Testis (tissue), 2 donors: ENCODE measurements at regions not wholly inside any gene's neighbourhood (a gene's known extent, or its start where the extent isn't known, plus 50 kb on each side); places are given as distances from the start of the nearest gene placed in this dataset.
"Not testable (repeated sequence)": the region's sequence is repeated elsewhere in the genome, so short reads cannot be mapped to it uniquely, and the experiment has no call there.

Source experiments
- DNase-seq: peaks from one replicate; pipeline ENCODE4 v3.0.0-alpha.2; 2019
- H3K27ac ChIP-seq, 2 donors: fragments of 200-600 bp; sonication (generic); one replicate each; pipeline ENCODE4 v1.5.1; 2019
- H3K27me3 ChIP-seq: fragments of 200-600 bp; sonication (generic); one replicate; pipeline ENCODE4 v1.5.1; 2019
- H3K36me3 ChIP-seq: fragments of 200-600 bp; sonication (generic); one replicate; pipeline ENCODE4 v1.5.1; 2017; ENCODE audit warnings: low read depth; ENCODE audit errors: missing control alignments
- H3K4me1 ChIP-seq: fragments of 200-600 bp; sonication (generic); one replicate; pipeline ENCODE4 v1.5.1; 2019
- H3K4me3 ChIP-seq, 2 donors: fragments of 200-600 bp; sonication (generic); one replicate each; pipeline ENCODE4 v1.5.1; 2017 to 2019
- H3K9me3 ChIP-seq: fragments of 200-600 bp; sonication (generic); one replicate; pipeline ENCODE4 v1.5.1; 2017
- POLR2A ChIP-seq: fragments of 450-650 bp; IDR thresholded peaks from one replicate; pipeline ENCODE4 v1.6.1; 2017; ENCODE audit warnings: antibody characterized with exemption, mild to moderate bottlenecking, moderate library complexity
- WGBS, 2 donors: methylation state at CpG; one replicate each; pipeline ENCODE4 v1.1.5; 2018; 5-methylcytosine and 5-hydroxymethylcytosine counted together
- intact Hi-C: fragments of 100-400 bp; cut with DNase I; formaldehyde crosslinking; loops from one replicate; pipeline ENCODE4 v1.15.1; 2023; ENCODE audit warnings: low total_unique reads
- TF ChIP-seq, protein P1 (sequence below), 3 experiments: fragments of 450-650 bp in 2 of 3; fragments of 200-600 bp in 1 of 3; sonication (generic) in 1 of 3; IDR thresholded peaks; one replicate each; pipeline ENCODE4 v1.5.1; 2016 to 2019; ENCODE audit warnings: antibody characterized with exemption in 3 of 3, mild to moderate bottlenecking in 2 of 3, moderate library complexity in 1 of 3

- no peaks in the 10 kb centered on the region for H3K4me1 ChIP-seq
- H3K36me3 ChIP-seq, result no peaks in the 10 kb centered on the region
- DNase-seq, result no peak
- no peak for TF ChIP-seq POLR2A
- no peak overlapping the region for H3K4me3 ChIP-seq
- no peaks in the 10 kb centered on the region for H3K9me3 ChIP-seq
- intact Hi-C loops, result no loop called here
- no peaks in the 10 kb centered on the region for H3K27me3 ChIP-seq
- H3K27ac ChIP-seq, result no peak overlapping the region
- WGBS, 2 donors, result 88 to 92% methylated on average over 1 of the region's 1 CpG
Measured at GRCh38 chr13:89212186-89212585, 1541.0 kb downstream of the SLITRK5 start.

DNA sequence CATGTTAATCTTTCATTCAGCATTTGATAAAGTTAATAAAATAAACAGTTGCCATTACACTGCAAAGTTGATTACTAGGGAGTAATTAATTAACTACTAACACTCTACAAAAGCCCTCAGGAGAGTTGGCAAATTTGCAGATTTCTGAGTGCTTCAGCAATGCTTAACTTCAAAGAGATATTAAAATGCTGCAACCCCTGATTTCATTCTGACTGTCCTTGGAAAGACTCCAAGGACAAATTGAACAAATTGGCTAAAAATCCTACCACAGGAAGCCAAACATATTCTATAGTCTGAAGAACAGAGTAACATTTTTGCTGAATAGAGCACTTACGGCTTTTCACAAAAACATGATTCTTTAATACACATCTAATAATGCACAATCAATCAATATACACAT lies 1543.0 kb downstream of the SLITRK5 start:
- no peaks in the 10 kb centered on the region for H3K36me3 ChIP-seq
- no peak overlapping the region for H3K4me3 ChIP-seq
- no peak overlapping the region for H3K27ac ChIP-seq
- H3K9me3 ChIP-seq, result no peaks in the 10 kb centered on the region
- 39 to 40% methylated on average over 1 of the region's 1 CpG for WGBS, 2 donors
- TF ChIP-seq, protein P1, sequence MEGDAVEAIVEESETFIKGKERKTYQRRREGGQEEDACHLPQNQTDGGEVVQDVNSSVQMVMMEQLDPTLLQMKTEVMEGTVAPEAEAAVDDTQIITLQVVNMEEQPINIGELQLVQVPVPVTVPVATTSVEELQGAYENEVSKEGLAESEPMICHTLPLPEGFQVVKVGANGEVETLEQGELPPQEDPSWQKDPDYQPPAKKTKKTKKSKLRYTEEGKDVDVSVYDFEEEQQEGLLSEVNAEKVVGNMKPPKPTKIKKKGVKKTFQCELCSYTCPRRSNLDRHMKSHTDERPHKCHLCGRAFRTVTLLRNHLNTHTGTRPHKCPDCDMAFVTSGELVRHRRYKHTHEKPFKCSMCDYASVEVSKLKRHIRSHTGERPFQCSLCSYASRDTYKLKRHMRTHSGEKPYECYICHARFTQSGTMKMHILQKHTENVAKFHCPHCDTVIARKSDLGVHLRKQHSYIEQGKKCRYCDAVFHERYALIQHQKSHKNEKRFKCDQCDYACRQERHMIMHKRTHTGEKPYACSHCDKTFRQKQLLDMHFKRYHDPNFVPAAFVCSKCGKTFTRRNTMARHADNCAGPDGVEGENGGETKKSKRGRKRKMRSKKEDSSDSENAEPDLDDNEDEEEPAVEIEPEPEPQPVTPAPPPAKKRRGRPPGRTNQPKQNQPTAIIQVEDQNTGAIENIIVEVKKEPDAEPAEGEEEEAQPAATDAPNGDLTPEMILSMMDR (IDR thresholded peaks at IDR 0.05), result no peak
- TF ChIP-seq POLR2A, result no peak
- no peaks in the 10 kb centered on the region for H3K4me1 ChIP-seq
- intact Hi-C loops, result no loop called here
- DNase-seq, result no peak
- H3K27me3 ChIP-seq, result no peaks in the 10 kb centered on the region

DNA sequence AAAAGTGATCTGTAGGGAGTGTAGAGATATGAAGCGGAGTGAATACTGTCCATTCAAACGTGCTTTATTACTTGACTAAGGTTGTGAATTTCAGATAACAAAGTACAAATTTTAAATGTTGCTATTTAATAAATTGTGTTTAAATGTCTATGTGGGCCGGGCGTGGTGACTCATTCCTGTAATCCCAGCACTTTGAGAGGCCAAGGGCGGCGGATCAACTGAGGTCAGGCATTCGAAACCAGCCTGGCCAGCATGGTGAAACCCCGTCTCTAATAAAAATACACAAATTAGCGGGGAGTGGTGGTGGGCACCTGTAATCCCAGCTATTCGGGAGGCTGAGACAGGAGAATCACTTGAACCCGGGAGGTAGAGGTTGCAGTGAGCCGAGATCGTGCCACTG lies 1544.1 kb downstream of the SLITRK5 start:
- H3K9me3 ChIP-seq, DNase-seq, H3K4me1 ChIP-seq, H3K4me3 ChIP-seq, intact Hi-C loops, H3K27ac ChIP-seq, H3K27me3 ChIP-seq, H3K36me3 ChIP-seq: not testable (repeated sequence)
- 61 to 76% methylated on average over 13 of the region's 13 CpGs for WGBS, 2 donors

DNA sequence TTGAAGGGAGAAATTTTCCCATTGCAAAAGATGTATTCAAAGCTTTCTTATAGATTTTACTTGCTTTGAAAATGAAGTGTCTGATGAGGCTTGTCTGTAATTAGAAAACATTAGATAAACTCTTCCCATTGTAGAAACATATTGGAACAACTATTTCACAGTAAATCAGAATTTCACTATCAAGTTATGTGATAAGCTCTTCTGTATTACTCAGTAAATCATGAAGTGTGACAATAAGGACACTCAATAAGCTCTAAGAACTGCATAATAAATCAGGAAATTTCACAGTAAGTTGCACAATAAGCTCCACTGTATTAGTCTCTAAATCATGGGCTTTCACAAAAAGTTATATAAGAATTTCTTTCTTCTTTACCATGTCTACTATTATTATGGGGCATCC lies 1546.6 kb downstream of the SLITRK5 start:
- intact Hi-C loops, result no loop called here
- H3K27me3 ChIP-seq, result no peaks in the 10 kb centered on the region
- no peaks in the 10 kb centered on the region for H3K9me3 ChIP-seq
- no peak for DNase-seq
- H3K36me3 ChIP-seq, result no peaks in the 10 kb centered on the region
- H3K27ac ChIP-seq, result no peak overlapping the region
- no peaks in the 10 kb centered on the region for H3K4me1 ChIP-seq
- TF ChIP-seq POLR2A, result no peak
- TF ChIP-seq, protein P1 (IDR thresholded peaks at IDR 0.05), result no peak
- no peak overlapping the region for H3K4me3 ChIP-seq

DNA sequence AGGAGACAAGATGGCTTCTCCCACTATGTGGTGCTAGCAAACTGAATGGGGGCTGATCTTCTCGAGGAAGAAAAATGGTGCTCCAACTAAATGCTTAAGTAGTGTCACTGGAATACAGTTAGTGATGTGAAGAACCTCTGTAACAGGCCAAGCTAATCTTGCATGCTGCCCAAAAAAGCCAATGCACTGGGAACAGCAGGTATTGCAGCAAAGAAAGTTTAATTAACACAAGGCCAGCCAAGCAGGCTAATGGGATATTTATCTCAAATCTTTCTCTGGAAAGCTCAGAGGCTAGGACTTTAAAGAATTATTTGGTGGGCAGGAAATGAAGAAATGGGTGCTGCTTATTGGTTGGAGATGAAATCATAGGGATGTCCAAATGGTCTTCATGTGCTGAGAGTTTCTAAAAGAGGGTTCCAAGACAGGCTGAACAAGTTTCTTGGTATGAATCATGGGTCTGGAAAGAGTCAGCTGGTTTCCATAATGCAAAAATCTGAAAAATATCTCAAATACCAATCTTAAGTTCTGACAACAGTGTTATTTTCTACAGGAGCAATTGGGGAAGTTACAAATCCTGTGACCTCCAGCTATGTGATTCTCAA lies 1550.5 kb downstream of the SLITRK5 start:
- DNase-seq, result no peak
- 75 to 85% methylated on average over 1 of the region's 1 CpG for WGBS, 2 donors
- H3K4me3 ChIP-seq, result no peak overlapping the region
- H3K9me3 ChIP-seq, result no peaks in the 10 kb centered on the region
- H3K27me3 ChIP-seq, result no peaks in the 10 kb centered on the region
- H3K27ac ChIP-seq, result no peak overlapping the region
- no peaks in the 10 kb centered on the region for H3K36me3 ChIP-seq
- intact Hi-C loops, result no loop called here
- TF ChIP-seq, protein P1 (IDR thresholded peaks at IDR 0.05), result no peak
- TF ChIP-seq POLR2A, result no peak
- H3K4me1 ChIP-seq, result no peaks in the 10 kb centered on the region

DNA sequence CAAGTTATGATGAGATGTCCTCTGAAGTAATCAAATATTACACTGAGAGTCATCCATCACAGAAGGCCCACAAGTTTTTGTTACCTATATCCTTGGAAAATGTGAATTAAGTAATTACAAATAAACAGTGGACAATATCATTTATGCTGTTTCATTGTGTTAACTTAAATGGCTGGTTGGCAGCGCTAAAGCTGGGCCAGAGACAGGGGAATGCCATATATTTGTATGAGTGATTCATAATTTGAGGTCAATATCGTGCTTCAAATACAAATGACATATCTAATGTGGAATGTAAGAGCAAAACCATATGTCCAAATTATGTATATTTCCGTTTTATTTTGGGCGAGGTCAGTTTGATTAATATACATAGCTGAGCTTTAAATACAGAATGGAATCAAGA lies 1556.2 kb downstream of the SLITRK5 start:
- 65 to 66% methylated on average over 4 of the region's 4 CpGs for WGBS, 2 donors
- DNase-seq, result no peak
- H3K4me3 ChIP-seq, result no peak overlapping the region
- H3K27me3 ChIP-seq, result no peaks in the 10 kb centered on the region
- TF ChIP-seq POLR2A, result no peak
- TF ChIP-seq, protein P1 (IDR thresholded peaks at IDR 0.05), result no peak
- H3K27ac ChIP-seq, result no peak overlapping the region
- intact Hi-C loops, result no loop called here
- no peaks in the 10 kb centered on the region for H3K36me3 ChIP-seq
- no peaks in the 10 kb centered on the region for H3K4me1 ChIP-seq
- no peaks in the 10 kb centered on the region for H3K9me3 ChIP-seq
